PC-9 (cell line): ENCODE measurements at regions not wholly inside any gene's neighbourhood (a gene's known extent, or its start where the extent isn't known, plus 50 kb on each side); places are given as distances from the start of the nearest gene placed in this dataset.

Experiments used
- BruUV-seq: library from RNA; stranded (reverse); fragments of 400-500 nt; replicated peaks from 2 replicates; lab custom pipeline; 2021; lab: Mats Ljungman, UMichigan
- CTCF ChIA-PET: fragments of 300-600 bp; sonication (Branson Sonifier 250); formaldehyde crosslinking; loops from one replicate; lab custom pipeline; 2022; ENCODE audit warnings: antibody characterized with exemption; lab: Charles Lee
- POLR2A ChIA-PET: fragments of 300-600 bp; sonication (Branson Sonifier 250); formaldehyde crosslinking; loops from one replicate; lab custom pipeline; 2022; ENCODE audit warnings: antibody characterized with exemption; ENCODE audit not compliant: unreplicated experiment; lab: Charles Lee
- DNase-seq, 2 experiments: peaks; one replicate each; pipeline versions ENCODE4 v3.0.0 to v3.0.0-alpha.2; 2015 to 2022; ENCODE audit warnings: mixed read lengths in 1 of 2
- H2AFZ ChIP-seq: fragments of 200-600 bp; sonication (generic); 2 replicates; pipeline ENCODE4 v1.8.1; 2017; ENCODE audit warnings: antibody characterized with exemption
- H3F3A ChIP-seq: fragments of 200-600 bp; sonication (generic); 2 replicates; pipeline ENCODE4 v1.8.1; 2017; ENCODE audit warnings: antibody characterized with exemption, mild to moderate bottlenecking, low read depth; ENCODE audit not compliant: insufficient read depth
- H3K27ac ChIP-seq: fragments of 200-600 bp; sonication (generic); 2 replicates; pipeline ENCODE4 v1.6.1; 2016; ENCODE audit warnings: mixed run types
- H3K27me3 ChIP-seq: fragments of 200-600 bp; sonication (generic); 2 replicates; pipeline ENCODE4 v1.6.1; 2016; ENCODE audit warnings: low read depth, mixed run types; ENCODE audit not compliant: insufficient read depth
- H3K36me3 ChIP-seq: fragments of 200-600 bp; sonication (generic); 2 replicates; pipeline ENCODE4 v1.6.1; 2016; ENCODE audit warnings: low read depth, mixed run types
- H3K4me1 ChIP-seq: fragments of 200-600 bp; sonication (generic); replicated peaks from 2 replicates; pipeline ENCODE4 v1.6.1; 2016; ENCODE audit warnings: mixed run types; ENCODE audit not compliant: insufficient read depth
- H3K4me2 ChIP-seq: fragments of 200-600 bp; sonication (generic); 2 replicates; pipeline ENCODE4 v1.6.1; 2017; ENCODE audit warnings: mixed run types
- H3K4me3 ChIP-seq: fragments of 200-600 bp; sonication (generic); 2 replicates; pipeline ENCODE4 v1.6.1; 2016; ENCODE audit warnings: mixed run types
- H3K79me2 ChIP-seq: fragments of 200-600 bp; sonication (generic); 2 replicates; pipeline ENCODE4 v1.6.1; 2017; ENCODE audit warnings: low read depth, mixed run types
- H3K9me2 ChIP-seq: fragments of 200-600 bp; sonication (generic); 2 replicates; pipeline ENCODE4 v1.8.1; 2017; ENCODE audit warnings: mild to moderate bottlenecking; ENCODE audit not compliant: insufficient read depth
- H3K9me3 ChIP-seq: fragments of 200-600 bp; sonication (generic); 2 replicates; pipeline ENCODE4 v1.8.1; 2016; ENCODE audit warnings: low read depth; ENCODE audit not compliant: insufficient read depth
- H4K20me1 ChIP-seq: fragments of 200-600 bp; sonication (generic); 2 replicates; pipeline ENCODE4 v1.8.1; 2017; ENCODE audit not compliant: insufficient read depth
- CTCF ChIP-seq: fragments of 200-600 bp; sonication (generic); conservative IDR thresholded peaks from 2 replicates; pipeline ENCODE4 v1.6.1; 2017; ENCODE audit warnings: mixed run types, antibody characterized with exemption, mild to moderate bottlenecking, moderate library complexity
- EZH2 ChIP-seq: fragments of 200-600 bp; sonication (generic); IDR thresholded peaks from 2 replicates; pipeline ENCODE4 v1.8.0; 2017; ENCODE audit warnings: antibody characterized with exemption, low read depth
- intact Hi-C: fragments of 100-400 bp; cut with micrococcal nuclease; formaldehyde crosslinking; loops from one replicate; pipeline ENCODE4 v1.10.0; 2022; ENCODE audit not compliant: unreplicated experiment

GRCh38 chr1:213586587-213586972, 401.2 kb upstream of the PROX1 start:
- intact Hi-C loops = no loop called here
- no peaks in the 10 kb centered on the region for H3F3A ChIP-seq
- H3K36me3 ChIP-seq = no peaks in the 10 kb centered on the region
- H3K79me2 ChIP-seq = no peaks in the 10 kb centered on the region
- ChIA-PET POLR2A (no interaction called here), CTCF (no interaction called here)
- H4K20me1 ChIP-seq = no peaks in the 10 kb centered on the region
- H3K4me3 ChIP-seq = no peak overlapping the region
- H3K4me2 ChIP-seq = no peak overlapping the region
- TF ChIP-seq EZH2 (no peak), CTCF (no peak)
- no TSS peak for BruUV-seq
- no peaks in the 10 kb centered on the region for H3K27me3 ChIP-seq
- H3K27ac ChIP-seq = no peak overlapping the region
- no peaks in the 10 kb centered on the region; the same call in 1 of the 2 replicates for H3K9me2 ChIP-seq
- H2AFZ ChIP-seq = no peak overlapping the region
- H3K4me1 ChIP-seq = peaks cover 5% of the 10 kb centered on the region; the same call in 1 of the 2 replicates
- H3K9me3 ChIP-seq = no peaks in the 10 kb centered on the region
- peak in 1 of 2 experiments; percentile 48 for DNase-seq

GRCh38 chr1:213596729-213597128, 391.0 kb upstream of the PROX1 start:
- no peak overlapping the region for H3K4me2 ChIP-seq
- no peaks in the 10 kb centered on the region for H4K20me1 ChIP-seq
- H3K9me2 ChIP-seq = no peaks in the 10 kb centered on the region
- H3K36me3 ChIP-seq = no peaks in the 10 kb centered on the region
- no peaks in the 10 kb centered on the region for H3K27me3 ChIP-seq
- H3K4me3 ChIP-seq = no peak overlapping the region
- no peaks in the 10 kb centered on the region for H3K4me1 ChIP-seq
- TF ChIP-seq CTCF = no peak
- no peak for TF ChIP-seq EZH2
- intact Hi-C loops = no loop called here
- no peak overlapping the region for H2AFZ ChIP-seq
- BruUV-seq = no TSS peak
- ChIA-PET POLR2A (no interaction called here), CTCF (no interaction called here)
- no peak for DNase-seq
- no peaks in the 10 kb centered on the region for H3K9me3 ChIP-seq
- no peaks in the 10 kb centered on the region for H3F3A ChIP-seq
- H3K79me2 ChIP-seq = no peaks in the 10 kb centered on the region
- H3K27ac ChIP-seq = no peak overlapping the region

GRCh38 chr1:213598263-213598662, 389.5 kb upstream of the PROX1 start:
- Histone ChIP-seq H2AFZ (no peak overlapping the region), H3K4me1 (no peaks in the 10 kb centered on the region), H3K4me2 (no peak overlapping the region), H3K27ac (no peak overlapping the region), H3K36me3 (no peaks in the 10 kb centered on the region), H3F3A (no peaks in the 10 kb centered on the region), H3K27me3 (no peaks in the 10 kb centered on the region), H3K9me3 (no peaks in the 10 kb centered on the region), H3K4me3 (no peak overlapping the region), H3K79me2 (no peaks in the 10 kb centered on the region), H3K9me2 (no peaks in the 10 kb centered on the region), H4K20me1 (no peaks in the 10 kb centered on the region)
- DNase-seq = no peak
- CTCF ChIA-PET = no interaction called here
- POLR2A ChIA-PET = no interaction called here
- no TSS peak for BruUV-seq
- intact Hi-C loops = no loop called here
- no peak for TF ChIP-seq EZH2
- no peak for TF ChIP-seq CTCF
